WTC11 (cell line): ENCODE measurements at regions not wholly inside any gene's neighbourhood (a gene's known extent, or its start where the extent isn't known, plus 50 kb on each side); places are given as distances from the start of the nearest gene placed in this dataset.

ENCODE experiments used
- CTCF ChIP-seq: fragments of 200-600 bp; IDR thresholded peaks from 2 replicates; pipeline ENCODE4 v1.8.0; 2022; ENCODE audit warnings: antibody characterized with exemption
- ELF4 ChIP-seq: sonication (generic); formaldehyde crosslinking; IDR thresholded peaks from 2 replicates; pipeline ENCODE4 v1.8.1; 2022; ENCODE audit warnings: low read depth, mild to moderate bottlenecking, moderate library complexity, missing genetic modification reagents
- FOXJ3 ChIP-seq: sonication (generic); formaldehyde crosslinking; IDR thresholded peaks from 2 replicates; pipeline ENCODE4 v1.9.0; 2021; ENCODE audit warnings: missing genetic modification reagents, mild to moderate bottlenecking, borderline replicate concordance
- JUN ChIP-seq: sonication (generic); formaldehyde crosslinking; IDR thresholded peaks from 2 replicates; pipeline ENCODE4 v1.8.0; 2023; ENCODE audit warnings: mild to moderate bottlenecking, missing genetic modification reagents

GRCh38 chr17:51352798-51353197 lies 92.5 kb downstream of the UTP18 start:
- TF ChIP-seq ELF4 (no peak), JUN (CRISPR knock-in tag) (no peak), CTCF (no peak), FOXJ3 (CRISPR knock-in tag) (no peak)
